GM12878 (cell line): ENCODE measurements at regions not wholly inside any gene's neighbourhood (a gene's known extent, or its start where the extent isn't known, plus 50 kb on each side); places are given as distances from the start of the nearest gene placed in this dataset.

Experiments used
- ATF2 ChIP-seq: IDR thresholded peaks from 2 replicates; pipeline ENCODE4 v1.6.1; 2012; ENCODE audit warnings: low read length, inconsistent platforms
- CREM ChIP-seq: IDR thresholded peaks from 2 replicates; pipeline ENCODE4 v1.6.1; 2014; ENCODE audit warnings: antibody characterized with exemption, low read depth
- DPF2 ChIP-seq: fragments of 450-650 bp; IDR thresholded peaks from 2 replicates; pipeline ENCODE4 v1.6.1; 2017; ENCODE audit warnings: mild to moderate bottlenecking
- EZH2 ChIP-seq: IDR thresholded peaks from 2 replicates; pipeline ENCODE4 v1.6.1; 2012; ENCODE audit warnings: low read depth, mild to moderate bottlenecking, control low read depth, inconsistent platforms, low read length, borderline replicate concordance; ENCODE audit not compliant: control insufficient read depth
- IKZF1 ChIP-seq: fragments of 450-650 bp; conservative IDR thresholded peaks from 2 replicates; pipeline ENCODE4 v1.6.1; 2017; ENCODE audit warnings: antibody characterized with exemption, mild to moderate bottlenecking
- NFYB ChIP-seq: IDR thresholded peaks from 2 replicates; pipeline ENCODE4 v1.6.1; 2011; ENCODE audit warnings: low read depth, mild to moderate bottlenecking, low read length, improper control_type of control experiment, moderate library complexity; ENCODE audit not compliant: insufficient read depth
- POLR2AphosphoS5 ChIP-seq: IDR thresholded peaks from 2 replicates; pipeline ENCODE4 v1.6.1; 2011; ENCODE audit warnings: mild to moderate bottlenecking, low read length, inconsistent platforms
- TCF12 ChIP-seq: IDR thresholded peaks from 2 replicates; pipeline ENCODE4 v1.6.1; 2011; ENCODE audit warnings: low read depth, mild to moderate bottlenecking, low read length
- USF1 ChIP-seq: IDR thresholded peaks from 2 replicates; pipeline ENCODE4 v1.6.1; 2011; ENCODE audit warnings: borderline replicate concordance, low read depth, mild to moderate bottlenecking, moderate library complexity, mixed read lengths, low read length; ENCODE audit not compliant: insufficient read depth; ENCODE audit errors: extremely low read length
- TF ChIP-seq, protein P1 (sequence below), 3 experiments: IDR thresholded peaks in 2 of 3; conservative IDR thresholded peaks in 1 of 3; 2 replicates each; pipeline ENCODE4 v1.5.1; 2011; ENCODE audit warnings: low read depth in 3 of 3, low read length in 3 of 3, mild to moderate bottlenecking in 3 of 3, control low read depth in 2 of 3, moderate library complexity in 2 of 3, inconsistent platforms in 1 of 3, mixed read lengths in 1 of 3; ENCODE audit not compliant: control insufficient read depth in 2 of 3, insufficient read depth in 1 of 3; ENCODE audit errors: extremely low read depth in 1 of 3
- TF ChIP-seq, protein P2 (sequence below): fragments of 450-650 bp; IDR thresholded peaks from 2 replicates; pipeline ENCODE4 v1.6.1; 2017; ENCODE audit warnings: antibody characterized with exemption, mild to moderate bottlenecking, moderate library complexity
- TF ChIP-seq, protein P3 (sequence below): IDR thresholded peaks from 2 replicates; pipeline ENCODE4 v1.6.1; 2012; ENCODE audit warnings: low read depth, low read length, improper control_type of control experiment
- TF ChIP-seq, protein P4 (sequence below): IDR thresholded peaks from 2 replicates; pipeline ENCODE4 v1.6.1; 2012; ENCODE audit warnings: mild to moderate bottlenecking, low read depth, low read length
- TF ChIP-seq, protein P5 (sequence below): fragments of 450-650 bp; IDR thresholded peaks from 2 replicates; pipeline ENCODE4 v1.6.1; 2017; ENCODE audit warnings: mild to moderate bottlenecking

DNA sequence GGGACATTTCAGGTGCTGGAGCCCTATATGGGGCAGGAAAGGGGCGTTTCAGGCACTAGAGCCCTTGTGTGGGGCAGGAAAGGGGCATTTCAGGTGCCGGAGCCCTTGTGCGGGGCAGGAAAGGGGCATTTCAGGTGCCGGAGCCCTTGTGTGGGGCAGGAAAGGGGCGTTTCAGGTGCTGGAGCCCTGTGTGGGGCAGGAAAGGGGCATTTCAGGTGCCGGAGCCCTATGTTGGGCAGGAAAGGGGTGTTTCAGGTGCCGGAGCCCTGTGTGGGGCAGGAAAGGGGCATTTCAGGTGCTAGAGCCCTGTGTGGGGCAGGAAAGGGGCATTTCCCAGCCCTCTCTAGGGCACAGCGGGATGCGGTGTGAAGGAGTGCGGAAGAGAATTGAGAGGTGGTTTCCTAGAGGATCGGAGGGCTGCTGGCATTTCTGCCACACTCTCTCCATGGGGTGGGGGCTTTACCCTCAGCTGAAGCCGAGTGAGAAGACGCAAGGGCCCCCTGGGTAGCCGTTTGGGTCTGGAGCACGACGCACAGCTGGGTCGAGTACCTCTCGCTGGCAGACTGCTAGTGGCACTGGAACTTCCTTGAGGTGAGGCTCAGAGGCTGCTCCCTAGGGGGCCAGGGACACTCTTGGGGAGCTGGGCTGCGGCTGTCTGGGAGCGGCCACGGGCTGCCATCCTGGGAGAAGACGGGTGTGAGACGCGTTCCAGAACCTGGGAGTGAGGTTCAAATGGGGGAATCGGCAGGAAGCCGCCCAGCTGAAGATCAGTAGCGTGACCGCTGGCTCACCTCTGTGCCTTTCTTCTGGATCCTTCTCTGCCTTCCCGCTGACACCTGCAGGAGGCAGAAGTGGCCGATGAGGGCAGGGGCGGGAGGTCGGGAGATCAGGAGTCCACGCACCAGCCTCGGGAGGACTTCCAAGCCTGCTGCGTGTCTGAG, 122.6 kb upstream of the IRX4 start:
- TF ChIP-seq DPF2 (no peak), EZH2 (no peak), NFYB (no peak), CREM (no peak), ATF2 (no peak), USF1 (no peak), POLR2AphosphoS5 (no peak), IKZF1 (no peak), TCF12 (no peak)
- TF ChIP-seq, protein P1, sequence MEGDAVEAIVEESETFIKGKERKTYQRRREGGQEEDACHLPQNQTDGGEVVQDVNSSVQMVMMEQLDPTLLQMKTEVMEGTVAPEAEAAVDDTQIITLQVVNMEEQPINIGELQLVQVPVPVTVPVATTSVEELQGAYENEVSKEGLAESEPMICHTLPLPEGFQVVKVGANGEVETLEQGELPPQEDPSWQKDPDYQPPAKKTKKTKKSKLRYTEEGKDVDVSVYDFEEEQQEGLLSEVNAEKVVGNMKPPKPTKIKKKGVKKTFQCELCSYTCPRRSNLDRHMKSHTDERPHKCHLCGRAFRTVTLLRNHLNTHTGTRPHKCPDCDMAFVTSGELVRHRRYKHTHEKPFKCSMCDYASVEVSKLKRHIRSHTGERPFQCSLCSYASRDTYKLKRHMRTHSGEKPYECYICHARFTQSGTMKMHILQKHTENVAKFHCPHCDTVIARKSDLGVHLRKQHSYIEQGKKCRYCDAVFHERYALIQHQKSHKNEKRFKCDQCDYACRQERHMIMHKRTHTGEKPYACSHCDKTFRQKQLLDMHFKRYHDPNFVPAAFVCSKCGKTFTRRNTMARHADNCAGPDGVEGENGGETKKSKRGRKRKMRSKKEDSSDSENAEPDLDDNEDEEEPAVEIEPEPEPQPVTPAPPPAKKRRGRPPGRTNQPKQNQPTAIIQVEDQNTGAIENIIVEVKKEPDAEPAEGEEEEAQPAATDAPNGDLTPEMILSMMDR (IDR thresholded peaks at IDR 0.05 in 2 of 3, conservative IDR thresholded peaks at IDR 0.05 in 1 of 3; ENCODE audit: control insufficient read depth in 2 of 3, extremely low read depth in 1 of 3, insufficient read depth in 1 of 3, low read depth in 3 of 3, low read length in 3 of 3), result no peak
- TF ChIP-seq, protein P2, sequence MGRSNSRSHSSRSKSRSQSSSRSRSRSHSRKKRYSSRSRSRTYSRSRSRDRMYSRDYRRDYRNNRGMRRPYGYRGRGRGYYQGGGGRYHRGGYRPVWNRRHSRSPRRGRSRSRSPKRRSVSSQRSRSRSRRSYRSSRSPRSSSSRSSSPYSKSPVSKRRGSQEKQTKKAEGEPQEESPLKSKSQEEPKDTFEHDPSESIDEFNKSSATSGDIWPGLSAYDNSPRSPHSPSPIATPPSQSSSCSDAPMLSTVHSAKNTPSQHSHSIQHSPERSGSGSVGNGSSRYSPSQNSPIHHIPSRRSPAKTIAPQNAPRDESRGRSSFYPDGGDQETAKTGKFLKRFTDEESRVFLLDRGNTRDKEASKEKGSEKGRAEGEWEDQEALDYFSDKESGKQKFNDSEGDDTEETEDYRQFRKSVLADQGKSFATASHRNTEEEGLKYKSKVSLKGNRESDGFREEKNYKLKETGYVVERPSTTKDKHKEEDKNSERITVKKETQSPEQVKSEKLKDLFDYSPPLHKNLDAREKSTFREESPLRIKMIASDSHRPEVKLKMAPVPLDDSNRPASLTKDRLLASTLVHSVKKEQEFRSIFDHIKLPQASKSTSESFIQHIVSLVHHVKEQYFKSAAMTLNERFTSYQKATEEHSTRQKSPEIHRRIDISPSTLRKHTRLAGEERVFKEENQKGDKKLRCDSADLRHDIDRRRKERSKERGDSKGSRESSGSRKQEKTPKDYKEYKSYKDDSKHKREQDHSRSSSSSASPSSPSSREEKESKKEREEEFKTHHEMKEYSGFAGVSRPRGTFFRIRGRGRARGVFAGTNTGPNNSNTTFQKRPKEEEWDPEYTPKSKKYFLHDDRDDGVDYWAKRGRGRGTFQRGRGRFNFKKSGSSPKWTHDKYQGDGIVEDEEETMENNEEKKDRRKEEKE, result no peak
- TF ChIP-seq, protein P3, sequence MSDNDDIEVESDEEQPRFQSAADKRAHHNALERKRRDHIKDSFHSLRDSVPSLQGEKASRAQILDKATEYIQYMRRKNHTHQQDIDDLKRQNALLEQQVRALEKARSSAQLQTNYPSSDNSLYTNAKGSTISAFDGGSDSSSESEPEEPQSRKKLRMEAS, result no peak
- TF ChIP-seq, protein P4, sequence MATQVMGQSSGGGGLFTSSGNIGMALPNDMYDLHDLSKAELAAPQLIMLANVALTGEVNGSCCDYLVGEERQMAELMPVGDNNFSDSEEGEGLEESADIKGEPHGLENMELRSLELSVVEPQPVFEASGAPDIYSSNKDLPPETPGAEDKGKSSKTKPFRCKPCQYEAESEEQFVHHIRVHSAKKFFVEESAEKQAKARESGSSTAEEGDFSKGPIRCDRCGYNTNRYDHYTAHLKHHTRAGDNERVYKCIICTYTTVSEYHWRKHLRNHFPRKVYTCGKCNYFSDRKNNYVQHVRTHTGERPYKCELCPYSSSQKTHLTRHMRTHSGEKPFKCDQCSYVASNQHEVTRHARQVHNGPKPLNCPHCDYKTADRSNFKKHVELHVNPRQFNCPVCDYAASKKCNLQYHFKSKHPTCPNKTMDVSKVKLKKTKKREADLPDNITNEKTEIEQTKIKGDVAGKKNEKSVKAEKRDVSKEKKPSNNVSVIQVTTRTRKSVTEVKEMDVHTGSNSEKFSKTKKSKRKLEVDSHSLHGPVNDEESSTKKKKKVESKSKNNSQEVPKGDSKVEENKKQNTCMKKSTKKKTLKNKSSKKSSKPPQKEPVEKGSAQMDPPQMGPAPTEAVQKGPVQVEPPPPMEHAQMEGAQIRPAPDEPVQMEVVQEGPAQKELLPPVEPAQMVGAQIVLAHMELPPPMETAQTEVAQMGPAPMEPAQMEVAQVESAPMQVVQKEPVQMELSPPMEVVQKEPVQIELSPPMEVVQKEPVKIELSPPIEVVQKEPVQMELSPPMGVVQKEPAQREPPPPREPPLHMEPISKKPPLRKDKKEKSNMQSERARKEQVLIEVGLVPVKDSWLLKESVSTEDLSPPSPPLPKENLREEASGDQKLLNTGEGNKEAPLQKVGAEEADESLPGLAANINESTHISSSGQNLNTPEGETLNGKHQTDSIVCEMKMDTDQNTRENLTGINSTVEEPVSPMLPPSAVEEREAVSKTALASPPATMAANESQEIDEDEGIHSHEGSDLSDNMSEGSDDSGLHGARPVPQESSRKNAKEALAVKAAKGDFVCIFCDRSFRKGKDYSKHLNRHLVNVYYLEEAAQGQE, result no peak
- TF ChIP-seq, protein P5, sequence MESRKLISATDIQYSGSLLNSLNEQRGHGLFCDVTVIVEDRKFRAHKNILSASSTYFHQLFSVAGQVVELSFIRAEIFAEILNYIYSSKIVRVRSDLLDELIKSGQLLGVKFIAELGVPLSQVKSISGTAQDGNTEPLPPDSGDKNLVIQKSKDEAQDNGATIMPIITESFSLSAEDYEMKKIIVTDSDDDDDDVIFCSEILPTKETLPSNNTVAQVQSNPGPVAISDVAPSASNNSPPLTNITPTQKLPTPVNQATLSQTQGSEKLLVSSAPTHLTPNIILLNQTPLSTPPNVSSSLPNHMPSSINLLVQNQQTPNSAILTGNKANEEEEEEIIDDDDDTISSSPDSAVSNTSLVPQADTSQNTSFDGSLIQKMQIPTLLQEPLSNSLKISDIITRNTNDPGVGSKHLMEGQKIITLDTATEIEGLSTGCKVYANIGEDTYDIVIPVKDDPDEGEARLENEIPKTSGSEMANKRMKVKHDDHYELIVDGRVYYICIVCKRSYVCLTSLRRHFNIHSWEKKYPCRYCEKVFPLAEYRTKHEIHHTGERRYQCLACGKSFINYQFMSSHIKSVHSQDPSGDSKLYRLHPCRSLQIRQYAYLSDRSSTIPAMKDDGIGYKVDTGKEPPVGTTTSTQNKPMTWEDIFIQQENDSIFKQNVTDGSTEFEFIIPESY, result no peak
